ES-I3 (cell line): ENCODE measurements at regions not wholly inside any gene's neighbourhood (a gene's known extent, or its start where the extent isn't known, plus 50 kb on each side); places are given as distances from the start of the nearest gene placed in this dataset.

ENCODE experiments used
- H3K36me3 ChIP-seq: 2 replicates; pipeline ENCODE4 v1.6.1; 2013; ENCODE audit warnings: mild to moderate bottlenecking, low read length, control low read depth, moderate library complexity; ENCODE audit not compliant: insufficient read depth
- H3K4me1 ChIP-seq: 2 replicates; pipeline ENCODE4 v1.6.1; 2013; ENCODE audit warnings: mild to moderate bottlenecking, control low read depth, low read length; ENCODE audit not compliant: insufficient read depth
- H3K9ac ChIP-seq: 2 replicates; pipeline ENCODE4 v1.6.1; 2013; ENCODE audit warnings: low read depth, mild to moderate bottlenecking, low read length, moderate library complexity
- H3K9me3 ChIP-seq: 2 replicates; pipeline ENCODE4 v1.6.1; 2013; ENCODE audit warnings: mild to moderate bottlenecking, low read length, moderate library complexity; ENCODE audit not compliant: control insufficient read depth, insufficient read depth

- no peaks in the 10 kb centered on the region for H3K9me3 ChIP-seq
- H3K36me3 ChIP-seq, result no peaks in the 10 kb centered on the region
- H3K9ac ChIP-seq, result no peak overlapping the region
- no peaks in the 10 kb centered on the region for H3K4me1 ChIP-seq
Measured at GRCh38 chr22:47653921-47654320, 891.5 kb downstream of the TBC1D22A start.

- no peak overlapping the region for H3K9ac ChIP-seq
- H3K4me1 ChIP-seq, result no peaks in the 10 kb centered on the region
- H3K9me3 ChIP-seq, result no peaks in the 10 kb centered on the region
- no peaks in the 10 kb centered on the region for H3K36me3 ChIP-seq
Measured at GRCh38 chr22:47651216-47651987, 889.0 kb downstream of the TBC1D22A start.

GRCh38 chr22:47647720-47648119 is 885.3 kb downstream of the TBC1D22A start:
- H3K36me3 ChIP-seq, result no peaks in the 10 kb centered on the region
- H3K9ac ChIP-seq, result no peak overlapping the region
- H3K9me3 ChIP-seq, result no peaks in the 10 kb centered on the region
- no peaks in the 10 kb centered on the region for H3K4me1 ChIP-seq

- Histone ChIP-seq H3K9me3 (no peaks in the 10 kb centered on the region), H3K36me3 (no peaks in the 10 kb centered on the region), H3K9ac (no peak overlapping the region), H3K4me1 (no peaks in the 10 kb centered on the region)
Measured at GRCh38 chr22:47647181-47647580, 884.7 kb downstream of the TBC1D22A start.

- no peaks in the 10 kb centered on the region for H3K4me1 ChIP-seq
- H3K36me3 ChIP-seq, result no peaks in the 10 kb centered on the region
- H3K9me3 ChIP-seq, result no peaks in the 10 kb centered on the region
- H3K9ac ChIP-seq, result no peak overlapping the region
Measured at GRCh38 chr22:47645923-47646322, 883.5 kb downstream of the TBC1D22A start.

- Histone ChIP-seq H3K9ac (no peak overlapping the region), H3K36me3 (no peaks in the 10 kb centered on the region), H3K9me3 (no peaks in the 10 kb centered on the region), H3K4me1 (no peaks in the 10 kb centered on the region)
Measured at GRCh38 chr22:47645450-47645914, 883.0 kb downstream of the TBC1D22A start.

- Histone ChIP-seq H3K9me3 (peaks cover 4% of the 10 kb centered on the region), H3K36me3 (no peaks in the 10 kb centered on the region), H3K4me1 (no peaks in the 10 kb centered on the region), H3K9ac (no peak overlapping the region)
Measured at GRCh38 chr22:47634347-47634746, 871.9 kb downstream of the TBC1D22A start.

- H3K9me3 ChIP-seq, result peaks cover 4% of the 10 kb centered on the region
- H3K4me1 ChIP-seq, result no peaks in the 10 kb centered on the region
- H3K9ac ChIP-seq, result no peak overlapping the region
- no peaks in the 10 kb centered on the region for H3K36me3 ChIP-seq
Measured at GRCh38 chr22:47633111-47633510, 870.7 kb downstream of the TBC1D22A start.

- Histone ChIP-seq H3K36me3 (no peaks in the 10 kb centered on the region), H3K9me3 (peaks cover 4% of the 10 kb centered on the region), H3K4me1 (no peaks in the 10 kb centered on the region), H3K9ac (no peak overlapping the region)
Measured at GRCh38 chr22:47632701-47633100, 870.3 kb downstream of the TBC1D22A start.

GRCh38 chr22:47631571-47632102 is 869.2 kb downstream of the TBC1D22A start:
- Histone ChIP-seq H3K4me1 (no peaks in the 10 kb centered on the region), H3K9ac (no peak overlapping the region), H3K9me3 (no peaks in the 10 kb centered on the region; the same call in 1 of the 2 replicates), H3K36me3 (no peaks in the 10 kb centered on the region)

- no peaks in the 10 kb centered on the region for H3K4me1 ChIP-seq
- no peaks in the 10 kb centered on the region; the same call in 1 of the 2 replicates for H3K9me3 ChIP-seq
- no peak overlapping the region for H3K9ac ChIP-seq
- H3K36me3 ChIP-seq, result no peaks in the 10 kb centered on the region
Measured at GRCh38 chr22:47630741-47631534, 868.5 kb downstream of the TBC1D22A start.

GRCh38 chr22:47629791-47630655 is 867.6 kb downstream of the TBC1D22A start:
- Histone ChIP-seq H3K4me1 (no peaks in the 10 kb centered on the region), H3K9ac (no peak overlapping the region), H3K9me3 (no peaks in the 10 kb centered on the region; the same call in 1 of the 2 replicates), H3K36me3 (no peaks in the 10 kb centered on the region)

GRCh38 chr22:47629273-47629711 is 866.8 kb downstream of the TBC1D22A start:
- no peaks in the 10 kb centered on the region for H3K36me3 ChIP-seq

More at GRCh38 chr22:47629273-47629711, 866.8 kb downstream of the TBC1D22A start:
- no peaks in the 10 kb centered on the region for H3K4me1 ChIP-seq
- H3K9me3 ChIP-seq, result no peaks in the 10 kb centered on the region
- no peak overlapping the region for H3K9ac ChIP-seq
